H1 (cell line): ENCODE measurements at regions not wholly inside any gene's neighbourhood (a gene's known extent, or its start where the extent isn't known, plus 50 kb on each side); places are given as distances from the start of the nearest gene placed in this dataset.
A peak's percentile ranks its signal among the peaks of the same experiment; 100 is the strongest.

Experiments used
- CTCF ChIA-PET: fragments of 300-600 bp; sonication (Branson Sonifier 250); formaldehyde crosslinking; loops from one replicate; lab custom pipeline; 2021; ENCODE audit not compliant: partially characterized antibody; lab: Charles Lee
- POLR2A ChIA-PET: fragments of 300-600 bp; sonication (Branson Sonifier 250); formaldehyde crosslinking; loops from one replicate; lab custom pipeline; 2021; ENCODE audit warnings: inconsistent platforms; ENCODE audit not compliant: partially characterized antibody; lab: Charles Lee
- DNase-seq, 2 experiments: peaks; one replicate each; pipeline versions ENCODE4 v3.0.0 to v3.0.0-alpha.2; 2010 to 2022; ENCODE audit warnings: low spot score in 2 of 2, low read depth in 1 of 2, mixed read lengths in 1 of 2
- FAIRE-seq: peaks from 2 replicates; lab custom pipeline; 2011; peaks lifted over from hg19 to GRCh38; lab: Jason Lieb, UNC
- H2AFZ ChIP-seq: 2 replicates; pipeline ENCODE4 v1.8.1; 2012; ENCODE audit warnings: low read length, inconsistent platforms
- H2AK5ac ChIP-seq: 2 replicates; pipeline ENCODE4 v1.6.1; 2013; ENCODE audit warnings: low read depth, low read length
- H2BK120ac ChIP-seq: replicated peaks from 2 replicates; pipeline ENCODE3; 2013; ENCODE audit warnings: low read depth, low read length, inconsistent platforms
- H2BK12ac ChIP-seq: 2 replicates; pipeline ENCODE4 v1.6.1; 2013; ENCODE audit warnings: low read depth, low read length
- H2BK15ac ChIP-seq: 2 replicates; pipeline ENCODE4 v1.6.1; 2013; ENCODE audit warnings: low read length
- H2BK20ac ChIP-seq: 2 replicates; pipeline ENCODE4 v1.6.1; 2013; ENCODE audit warnings: low read length
- H2BK5ac ChIP-seq: 2 replicates; pipeline ENCODE4 v1.6.1; 2013; ENCODE audit warnings: low read depth, low read length
- H3K14ac ChIP-seq: 2 replicates; pipeline ENCODE4 v1.6.1; 2013; ENCODE audit warnings: inconsistent platforms; ENCODE audit not compliant: insufficient read length
- H3K18ac ChIP-seq: 2 replicates; pipeline ENCODE4 v1.6.1; 2013; ENCODE audit warnings: low read length; ENCODE audit errors: extremely low read depth
- H3K23ac ChIP-seq: 2 replicates; pipeline ENCODE4 v1.6.1; 2013; ENCODE audit warnings: inconsistent platforms; ENCODE audit not compliant: insufficient read length
- H3K23me2 ChIP-seq: 2 replicates; pipeline ENCODE4 v1.6.1; 2013; ENCODE audit warnings: low read depth, low read length
- H3K27ac ChIP-seq: 2 replicates; pipeline ENCODE4 v1.6.1; 2011; ENCODE audit warnings: low read depth, low read length, inconsistent platforms
- H3K27me3 ChIP-seq, 4 experiments: replicated peaks in 1 of 4; 1 replicate in 1 of 4; 2 replicates in 3 of 4; pipeline versions ENCODE4 v1.6.1 to v1.8.1; 2011 to 2013; ENCODE audit warnings: low read length in 3 of 4, mild to moderate bottlenecking in 3 of 4, inconsistent platforms in 2 of 4, mixed read lengths in 2 of 4, moderate library complexity in 1 of 4; ENCODE audit not compliant: control insufficient read depth in 3 of 4, insufficient read depth in 3 of 4; ENCODE audit errors: extremely low read depth in 1 of 4
- H3K36me3 ChIP-seq, 4 experiments: 2 replicates each; pipeline versions ENCODE4 v1.6.1 to v1.8.1; 2011 to 2013; ENCODE audit warnings: mild to moderate bottlenecking in 4 of 4, low read length in 3 of 4, moderate library complexity in 2 of 4, control low read depth in 1 of 4, inconsistent platforms in 1 of 4; ENCODE audit not compliant: insufficient read depth in 4 of 4, control insufficient read depth in 2 of 4
- H3K4ac ChIP-seq: replicated peaks from 2 replicates; pipeline ENCODE3; 2013; ENCODE audit warnings: low read length, low read depth, mixed read lengths, inconsistent platforms; ENCODE audit not compliant: insufficient read length
- H3K4me1 ChIP-seq, 4 experiments: replicated peaks in 1 of 4; 1 replicate in 1 of 4; 2 replicates in 3 of 4; pipeline versions ENCODE4 v1.6.1 to v1.8.1; 2011 to 2013; ENCODE audit warnings: low read length in 3 of 4, inconsistent platforms in 2 of 4, mixed read lengths in 1 of 4; ENCODE audit not compliant: insufficient read depth in 4 of 4, control insufficient read depth in 3 of 4
- H3K4me2 ChIP-seq, 2 experiments: 2 replicates each; pipeline versions ENCODE4 v1.6.1 to v1.8.1; 2011 to 2013; ENCODE audit warnings: low read depth in 2 of 2, low read length in 2 of 2, control low read depth in 1 of 2, inconsistent platforms in 1 of 2, mild to moderate bottlenecking in 1 of 2; ENCODE audit not compliant: insufficient read depth in 1 of 2
- H3K4me3 ChIP-seq, 4 experiments: fragments of 200-600, 300-600 bp in 1 of 4; sonication (generic), shearing (Covaris generic), sonication (Bioruptor Twin) in 1 of 4; 2 replicates each; pipeline versions ENCODE4 v1.5.1 to v1.8.1; 2011 to 2016; ENCODE audit warnings: low read length in 4 of 4, low read depth in 3 of 4, control low read depth in 2 of 4, inconsistent platforms in 2 of 4, mild to moderate bottlenecking in 2 of 4, mixed read lengths in 1 of 4, moderate library complexity in 1 of 4; ENCODE audit not compliant: insufficient read depth in 2 of 4; ENCODE audit errors: extremely low read depth in 1 of 4
- H3K56ac ChIP-seq: replicated peaks from 2 replicates; pipeline ENCODE3; 2013; ENCODE audit warnings: low read depth, mild to moderate bottlenecking, mixed read lengths, low read length, inconsistent platforms; ENCODE audit not compliant: insufficient read length
- H3K79me1 ChIP-seq: 2 replicates; pipeline ENCODE4 v1.6.1; 2013; ENCODE audit warnings: low read depth, low read length, control low read depth
- H3K79me2 ChIP-seq, 2 experiments: 2 replicates each; pipeline versions ENCODE4 v1.6.1 to v1.8.1; 2012 to 2013; ENCODE audit warnings: low read length in 2 of 2, mild to moderate bottlenecking in 2 of 2, inconsistent platforms in 1 of 2; ENCODE audit not compliant: insufficient read depth in 2 of 2, control insufficient read depth in 1 of 2
- H3K9ac ChIP-seq, 4 experiments: replicated peaks in 1 of 4; 1 replicate in 1 of 4; 2 replicates in 3 of 4; pipeline versions ENCODE4 v1.6.1 to v1.8.1; 2011 to 2013; ENCODE audit warnings: low read depth in 3 of 4, low read length in 3 of 4, control low read depth in 2 of 4, mild to moderate bottlenecking in 2 of 4, moderate library complexity in 2 of 4, inconsistent platforms in 1 of 4; ENCODE audit errors: extremely low read depth in 1 of 4
- H3K9me3 ChIP-seq, 2 experiments: 2 replicates each; pipeline versions ENCODE4 v1.6.1 to v1.8.1; 2012 to 2013; ENCODE audit warnings: mild to moderate bottlenecking in 2 of 2, moderate library complexity in 2 of 2, control low read depth in 1 of 2, inconsistent platforms in 1 of 2, low read depth in 1 of 2, low read length in 1 of 2, mixed read lengths in 1 of 2; ENCODE audit not compliant: insufficient read depth in 2 of 2
- H4K20me1 ChIP-seq, 2 experiments: replicated peaks in 1 of 2; 2 replicates each; pipeline versions ENCODE3 to v1.8.1; 2011 to 2013; ENCODE audit warnings: inconsistent platforms in 2 of 2, low read length in 2 of 2, mild to moderate bottlenecking in 1 of 2; ENCODE audit not compliant: insufficient read depth in 2 of 2, control insufficient read depth in 1 of 2
- H4K5ac ChIP-seq: 2 replicates; pipeline ENCODE4 v1.6.1; 2013; ENCODE audit warnings: low read length, low read depth, mixed read lengths, inconsistent platforms; ENCODE audit not compliant: insufficient read length
- H4K8ac ChIP-seq: 2 replicates; pipeline ENCODE4 v1.8.0; 2013; ENCODE audit warnings: mild to moderate bottlenecking, moderate library complexity, low read length, inconsistent platforms; ENCODE audit not compliant: insufficient read depth; ENCODE audit errors: extremely low read depth
- H4K91ac ChIP-seq: replicated peaks from 2 replicates; pipeline ENCODE3; 2013; ENCODE audit warnings: low read length, mixed read lengths, inconsistent platforms; ENCODE audit not compliant: insufficient read length
- MAFK ChIP-seq: IDR thresholded peaks from 2 replicates; pipeline ENCODE4 v1.6.1; 2012; ENCODE audit warnings: low read depth, mild to moderate bottlenecking, improper control_type of control experiment, low read length
- SP1 ChIP-seq: IDR thresholded peaks from 2 replicates; pipeline ENCODE4 v1.6.1; 2011; ENCODE audit warnings: low read depth, low read length
- WGBS, 2 experiments: shearing (Covaris generic) in 1 of 2; methylation state at CpG; one replicate each; pipeline versions ENCODE4 v1.1.6 to v1.1.7; 2013 to 2015; ENCODE audit warnings: low lambda C conversion rate in 2 of 2, mixed read lengths in 2 of 2, inconsistent platforms in 1 of 2, low coverage in 1 of 2, missing lambda C conversion rate in 1 of 2; ENCODE audit not compliant: insufficient replicate concordance in 2 of 2, insufficient coverage in 1 of 2, insufficient read length in 1 of 2; ENCODE audit errors: extremely low coverage in 1 of 2, missing lambda C conversion rate in 1 of 2; 5-methylcytosine and 5-hydroxymethylcytosine counted together

DNA sequence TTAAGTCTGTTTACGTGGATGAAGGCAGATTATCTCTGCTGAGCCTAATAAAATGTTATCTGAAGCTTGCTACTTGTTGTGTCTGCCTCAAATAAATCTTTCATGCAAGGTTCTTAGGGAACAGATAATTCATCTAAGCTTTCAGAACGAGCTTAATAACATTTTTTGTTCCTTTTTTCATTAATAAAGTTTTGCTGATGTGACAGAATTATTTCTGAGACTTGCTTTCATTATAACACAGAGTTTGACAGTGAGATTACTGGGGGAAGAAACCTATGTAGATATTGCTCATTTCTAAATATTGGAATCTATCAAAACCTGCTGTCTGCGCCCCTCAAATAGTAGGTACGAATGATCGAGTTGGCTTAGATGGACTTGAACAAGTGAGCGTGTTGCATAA, 948.7 kb upstream of the SEL1L start:
- Histone ChIP-seq H4K91ac (no peak overlapping the region), H2BK15ac (no peak overlapping the region), H3K18ac (no peak overlapping the region), H4K20me1 (no peaks in the 10 kb centered on the region), H2AFZ (no peak overlapping the region), H3K4ac (no peak overlapping the region), H3K27me3 (no peaks in the 10 kb centered on the region), H3K4me1 (no peaks in the 10 kb centered on the region), H3K14ac (no peak overlapping the region), H2BK20ac (no peak overlapping the region), H3K4me2 (no peak overlapping the region), H3K9me3 (no peaks in the 10 kb centered on the region), H2BK120ac (no peak overlapping the region), H3K23me2 (no peaks in the 10 kb centered on the region), H4K5ac (no peak overlapping the region), H3K56ac (no peak overlapping the region), H3K4me3 (no peak overlapping the region), H4K8ac (no peak overlapping the region), H3K23ac (no peak overlapping the region), H3K79me2 (no peaks in the 10 kb centered on the region), H3K9ac (no peak overlapping the region), H2AK5ac (no peak overlapping the region), H2BK5ac (no peak overlapping the region), H2BK12ac (no peak overlapping the region), H3K79me1 (no peaks in the 10 kb centered on the region), H3K27ac (no peak overlapping the region), H3K36me3 (no peaks in the 10 kb centered on the region)
- ChIA-PET POLR2A (no interaction called here), CTCF (interaction anchor here (0.6 kb wide), 1 partner anchor 936 kb away, joined by 3 read pairs; no protein-coding TSS in a partner anchor)
- TF ChIP-seq SP1 (no peak), MAFK (peak; percentile 65; the same call in 1 of the 2 replicates)
- WGBS, 2 experiments: 85% methylated on average over 6 of the region's 6 CpGs; no CpG with 5 or more reads in 1 of the 2 experiments
- FAIRE-seq (no peak), DNase-seq (no peak)
